ENCODE measurements at regions not wholly inside any gene's neighbourhood (a gene's known extent, or its start where the extent isn't known, plus 50 kb on each side); places are given as distances from the start of the nearest gene placed in this dataset.

- TF ChIP-seq CTCF (conservative IDR thresholded peaks at IDR 0.05; ENCODE audit: low read length) (no peak), EZH2phosphoT487 (IDR thresholded peaks at IDR 0.05; ENCODE audit: borderline replicate concordance, low read depth, low read length) (no peak)
Measured at GRCh38 chr10:130983749-130984148, 327.8 kb downstream of the TCERG1L start.
